SK-N-SH treated with all-trans-retinoic acid at 6 μM for 48 hours (cell line): ENCODE measurements at regions not wholly inside any gene's neighbourhood (a gene's known extent, or its start where the extent isn't known, plus 50 kb on each side); places are given as distances from the start of the nearest gene placed in this dataset.

Source experiments
- ARNTL ChIP-seq: fragments of 450-650 bp; formaldehyde crosslinking; IDR thresholded peaks from 2 replicates; pipeline ENCODE4 v1.5.0; 2020; ENCODE audit warnings: low read depth, mild to moderate bottlenecking, moderate library complexity, borderline replicate concordance
- ZNF70 ChIP-seq: fragments of 450-650 bp; formaldehyde crosslinking; IDR thresholded peaks from 2 replicates; pipeline ENCODE4 v1.5.0; 2020; ENCODE audit warnings: mild to moderate bottlenecking, moderate library complexity
- ZNF8 ChIP-seq: fragments of 450-650 bp; formaldehyde crosslinking; IDR thresholded peaks from 2 replicates; pipeline ENCODE4 v1.5.0; 2020; ENCODE audit warnings: mild to moderate bottlenecking, moderate library complexity
- TF ChIP-seq, protein P1 (sequence below): fragments of 250-450 bp; sonication (Bioruptor Pico); IDR thresholded peaks from 2 replicates; pipeline ENCODE4 v1.8.0; 2020; ENCODE audit warnings: mild to moderate bottlenecking, moderate library complexity, borderline replicate concordance

DNA sequence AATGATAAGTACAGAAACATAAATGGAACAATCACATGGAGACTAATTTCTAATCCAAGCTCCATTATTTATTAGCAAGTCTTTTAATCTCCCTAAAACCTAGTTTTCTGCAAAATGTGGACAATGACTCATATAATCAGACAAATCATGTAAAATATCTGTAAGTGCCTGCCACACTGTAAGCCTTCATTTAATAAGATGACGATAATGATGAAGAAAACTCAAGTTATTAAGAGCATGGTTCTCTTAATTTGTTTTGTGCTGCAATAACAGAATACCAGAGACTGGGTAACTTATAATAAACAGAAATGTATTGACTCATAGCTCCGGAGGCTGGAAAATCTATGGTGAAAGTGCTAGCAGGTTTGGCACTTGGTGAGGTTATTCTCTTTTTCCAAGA lies 535.3 kb upstream of the LRFN5 start:
- no peak for TF ChIP-seq ZNF70 (CRISPR knock-in tag)
- TF ChIP-seq ZNF8 (CRISPR knock-in tag) = no peak
- TF ChIP-seq, protein P1, sequence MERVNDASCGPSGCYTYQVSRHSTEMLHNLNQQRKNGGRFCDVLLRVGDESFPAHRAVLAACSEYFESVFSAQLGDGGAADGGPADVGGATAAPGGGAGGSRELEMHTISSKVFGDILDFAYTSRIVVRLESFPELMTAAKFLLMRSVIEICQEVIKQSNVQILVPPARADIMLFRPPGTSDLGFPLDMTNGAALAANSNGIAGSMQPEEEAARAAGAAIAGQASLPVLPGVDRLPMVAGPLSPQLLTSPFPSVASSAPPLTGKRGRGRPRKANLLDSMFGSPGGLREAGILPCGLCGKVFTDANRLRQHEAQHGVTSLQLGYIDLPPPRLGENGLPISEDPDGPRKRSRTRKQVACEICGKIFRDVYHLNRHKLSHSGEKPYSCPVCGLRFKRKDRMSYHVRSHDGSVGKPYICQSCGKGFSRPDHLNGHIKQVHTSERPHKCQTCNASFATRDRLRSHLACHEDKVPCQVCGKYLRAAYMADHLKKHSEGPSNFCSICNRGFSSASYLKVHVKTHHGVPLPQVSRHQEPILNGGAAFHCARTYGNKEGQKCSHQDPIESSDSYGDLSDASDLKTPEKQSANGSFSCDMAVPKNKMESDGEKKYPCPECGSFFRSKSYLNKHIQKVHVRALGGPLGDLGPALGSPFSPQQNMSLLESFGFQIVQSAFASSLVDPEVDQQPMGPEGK (CRISPR knock-in tag) = no peak
- no peak for TF ChIP-seq ARNTL
